ENCODE measurements at regions not wholly inside any gene's neighbourhood (a gene's known extent, or its start where the extent isn't known, plus 50 kb on each side); places are given as distances from the start of the nearest gene placed in this dataset.

- no peak overlapping the region for H3K27ac ChIP-seq
- no peak overlapping the region for H3K4me3 ChIP-seq (ENCODE audit: low read depth in 1 of 2, low read length in 1 of 2)
- peaks cover 6% of the 10 kb centered on the region for H3K9me3 ChIP-seq
- no peaks in the 10 kb centered on the region for H3K27me3 ChIP-seq
- TF ChIP-seq CTCF (IDR thresholded peaks at IDR 0.05), result no peak
- no peaks in the 10 kb centered on the region for H3K4me1 ChIP-seq (ENCODE audit: control insufficient read depth in 1 of 2, insufficient read depth in 1 of 2, low read depth in 1 of 2, low read length in 1 of 2)
- no peaks in the 10 kb centered on the region for H3K36me3 ChIP-seq
These were observed 353.9 kb downstream of the PCNX1 start for GRCh38 chr14:71261206-71261605.

- no peak overlapping the region for H3K4me3 ChIP-seq (ENCODE audit: low read depth in 1 of 2, low read length in 1 of 2)
- peaks cover 6% of the 10 kb centered on the region for H3K9me3 ChIP-seq
- no peak for TF ChIP-seq CTCF (IDR thresholded peaks at IDR 0.05)
- H3K27ac ChIP-seq, result no peak overlapping the region
- H3K27me3 ChIP-seq, result no peaks in the 10 kb centered on the region
- H3K4me1 ChIP-seq (ENCODE audit: control insufficient read depth in 1 of 2, insufficient read depth in 1 of 2, low read depth in 1 of 2, low read length in 1 of 2), result peaks cover 0 to 6% of the 10 kb centered on the region in 2 experiments
- no peaks in the 10 kb centered on the region for H3K36me3 ChIP-seq
These were observed 355.2 kb downstream of the PCNX1 start for GRCh38 chr14:71262441-71262840.

GRCh38 chr14:71264260-71264659 is 357.0 kb downstream of the PCNX1 start:
- Histone ChIP-seq H3K4me3 (ENCODE audit: low read depth in 1 of 2, low read length in 1 of 2) (no peak overlapping the region), H3K4me1 (ENCODE audit: control insufficient read depth in 1 of 2, insufficient read depth in 1 of 2, low read depth in 1 of 2, low read length in 1 of 2) (peaks cover 3 to 16% of the 10 kb centered on the region in 2 experiments), H3K27me3 (no peaks in the 10 kb centered on the region), H3K36me3 (no peaks in the 10 kb centered on the region), H3K9me3 (no peaks in the 10 kb centered on the region), H3K27ac (no peak overlapping the region)
- TF ChIP-seq CTCF (IDR thresholded peaks at IDR 0.05), result no peak

- no peak for TF ChIP-seq CTCF (IDR thresholded peaks at IDR 0.05)
- no peak overlapping the region for H3K27ac ChIP-seq
These were observed 359.8 kb downstream of the PCNX1 start for GRCh38 chr14:71267007-71267513.

GRCh38 chr14:71267691-71268090 is 360.4 kb downstream of the PCNX1 start:
- no peak overlapping the region for H3K27ac ChIP-seq
- peaks cover 3 to 16% of the 10 kb centered on the region in 2 experiments for H3K4me1 ChIP-seq (ENCODE audit: control insufficient read depth in 1 of 2, insufficient read depth in 1 of 2, low read depth in 1 of 2, low read length in 1 of 2)
- TF ChIP-seq CTCF (IDR thresholded peaks at IDR 0.05), result no peak
- H3K36me3 ChIP-seq, result no peaks in the 10 kb centered on the region
- no peaks in the 10 kb centered on the region for H3K27me3 ChIP-seq
- no peaks in the 10 kb centered on the region for H3K9me3 ChIP-seq
- H3K4me3 ChIP-seq (ENCODE audit: low read depth in 1 of 2, low read length in 1 of 2), result no peak overlapping the region

More at GRCh38 chr14:71267007-71267513, 359.8 kb downstream of the PCNX1 start:
- H3K9me3 ChIP-seq, result no peaks in the 10 kb centered on the region
- no peaks in the 10 kb centered on the region for H3K36me3 ChIP-seq
- H3K4me1 ChIP-seq (ENCODE audit: control insufficient read depth in 1 of 2, insufficient read depth in 1 of 2, low read depth in 1 of 2, low read length in 1 of 2), result peaks cover 3 to 16% of the 10 kb centered on the region in 2 experiments
- H3K4me3 ChIP-seq (ENCODE audit: low read depth in 1 of 2, low read length in 1 of 2), result no peak overlapping the region
- no peaks in the 10 kb centered on the region for H3K27me3 ChIP-seq

- Histone ChIP-seq H3K4me1 (ENCODE audit: control insufficient read depth in 1 of 2, insufficient read depth in 1 of 2, low read depth in 1 of 2, low read length in 1 of 2) (peaks cover 3 to 16% of the 10 kb centered on the region in 2 experiments), H3K4me3 (ENCODE audit: low read depth in 1 of 2, low read length in 1 of 2) (no peak overlapping the region), H3K36me3 (no peaks in the 10 kb centered on the region), H3K9me3 (no peaks in the 10 kb centered on the region), H3K27ac (no peak overlapping the region), H3K27me3 (no peaks in the 10 kb centered on the region)
- no peak for TF ChIP-seq CTCF (IDR thresholded peaks at IDR 0.05)
These were observed 362.9 kb downstream of the PCNX1 start for GRCh38 chr14:71270111-71270510.
